ENCODE measurements at regions not wholly inside any gene's neighbourhood (a gene's known extent, or its start where the extent isn't known, plus 50 kb on each side); places are given as distances from the start of the nearest gene placed in this dataset.

DNA sequence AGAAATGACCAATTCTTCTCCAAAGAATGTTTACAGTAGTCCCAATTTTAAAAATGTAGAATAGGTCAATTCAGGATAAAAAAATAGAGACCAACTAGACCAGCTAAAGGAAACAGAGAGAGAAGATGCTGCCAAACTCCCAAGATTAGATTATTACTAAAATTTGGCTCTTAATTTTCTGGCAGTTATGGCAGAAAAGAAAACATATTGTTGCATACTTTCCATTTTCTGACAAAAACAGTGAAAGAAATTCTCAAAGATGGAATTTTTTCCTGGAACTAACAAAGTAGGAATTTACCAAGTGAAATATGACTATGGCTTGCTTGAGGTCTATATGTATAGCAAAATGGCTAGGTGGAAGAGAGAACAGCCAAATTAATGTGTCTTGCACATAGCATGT, 138.3 kb upstream of the STK17B start:
- no peaks in the 10 kb centered on the region for H3K9me3 ChIP-seq (ENCODE audit: low read depth, low read length)
- H3K4me3 ChIP-seq (ENCODE audit: low read length) = no peak overlapping the region
- H3K27me3 ChIP-seq (ENCODE audit: insufficient read depth, low read length) = no peaks in the 10 kb centered on the region
- no peaks in the 10 kb centered on the region for H3K4me1 ChIP-seq (ENCODE audit: insufficient read depth, low read length)

DNA sequence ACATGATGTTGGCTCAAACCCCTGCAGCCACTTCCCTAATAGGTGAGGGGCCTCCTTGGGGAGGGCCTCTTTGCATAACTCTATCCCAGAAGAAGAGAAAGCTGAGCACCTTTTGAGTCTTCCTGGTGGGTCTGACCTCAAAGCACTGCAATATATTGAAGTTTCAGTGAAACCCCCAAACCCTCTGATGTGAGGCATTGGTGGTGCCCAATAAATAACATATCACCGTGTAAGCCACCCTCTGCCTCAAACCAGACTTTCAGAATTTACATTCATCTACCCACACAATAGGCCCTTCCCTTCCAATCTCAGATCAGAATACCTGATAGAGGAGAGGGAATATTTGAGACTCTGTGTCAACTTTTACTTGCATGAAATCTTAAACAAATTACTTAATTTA, 142.8 kb upstream of the STK17B start:
- Histone ChIP-seq H3K4me3 (ENCODE audit: low read length) (no peak overlapping the region), H3K27me3 (ENCODE audit: insufficient read depth, low read length) (no peaks in the 10 kb centered on the region), H3K9me3 (ENCODE audit: low read depth, low read length) (no peaks in the 10 kb centered on the region), H3K4me1 (ENCODE audit: insufficient read depth, low read length) (no peaks in the 10 kb centered on the region)

DNA sequence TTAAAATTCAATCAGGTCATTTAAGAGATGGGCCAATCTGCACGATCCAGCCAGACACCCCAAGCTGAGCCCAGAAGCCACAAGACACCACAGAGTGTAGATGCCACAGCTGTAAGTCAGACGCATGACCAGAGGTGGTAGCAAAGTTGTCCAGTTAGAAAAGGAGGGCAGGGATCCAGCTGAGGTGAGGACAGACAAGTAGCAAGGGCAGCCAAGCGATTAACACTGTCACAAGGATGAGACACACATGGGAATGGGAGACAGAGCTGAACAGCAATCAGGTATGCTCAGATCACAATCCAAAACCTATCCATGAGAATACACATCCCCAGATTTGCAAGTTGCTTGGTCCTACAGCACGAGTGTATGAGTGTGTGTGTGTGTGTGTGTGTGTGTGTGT, 143.4 kb upstream of the STK17B start:
- no peak overlapping the region for H3K4me3 ChIP-seq (ENCODE audit: low read length)
- H3K27me3 ChIP-seq (ENCODE audit: insufficient read depth, low read length) = no peaks in the 10 kb centered on the region
- H3K4me1 ChIP-seq (ENCODE audit: insufficient read depth, low read length) = no peaks in the 10 kb centered on the region
- no peaks in the 10 kb centered on the region for H3K9me3 ChIP-seq (ENCODE audit: low read depth, low read length)

DNA sequence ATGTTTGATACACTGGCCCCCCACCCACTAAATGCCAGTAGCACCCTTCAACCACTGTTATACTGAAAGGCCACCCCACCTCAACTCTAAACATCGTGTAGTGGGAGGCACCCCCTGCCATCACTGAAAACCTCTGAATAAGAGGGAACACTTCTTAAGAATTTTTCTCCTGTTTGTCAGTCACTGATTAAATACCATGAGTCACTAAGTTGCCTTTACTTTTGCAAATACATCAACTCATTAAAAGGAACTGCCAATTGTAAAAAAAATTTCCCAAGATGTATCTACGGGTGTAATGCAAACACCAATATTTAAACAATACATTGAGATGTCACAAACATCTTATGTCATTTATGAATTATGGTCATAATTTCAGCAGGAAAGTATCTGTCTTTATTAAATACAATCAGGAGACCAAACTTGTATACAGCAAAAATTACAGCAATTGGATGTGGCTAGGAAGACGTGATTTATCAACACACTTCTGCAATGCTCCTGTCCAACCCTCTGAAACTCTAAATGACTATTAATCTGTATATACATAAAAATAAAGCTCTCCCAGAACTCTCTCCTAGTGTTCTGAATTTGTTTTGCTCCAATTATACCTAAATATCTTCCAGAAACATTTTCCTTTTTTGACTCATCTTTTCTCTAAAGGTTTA, 144.1 kb upstream of the STK17B start:
- no peaks in the 10 kb centered on the region for H3K4me1 ChIP-seq (ENCODE audit: insufficient read depth, low read length)
- H3K4me3 ChIP-seq (ENCODE audit: low read length) = no peak overlapping the region
- H3K27me3 ChIP-seq (ENCODE audit: insufficient read depth, low read length) = no peaks in the 10 kb centered on the region
- H3K9me3 ChIP-seq (ENCODE audit: low read depth, low read length) = no peaks in the 10 kb centered on the region

DNA sequence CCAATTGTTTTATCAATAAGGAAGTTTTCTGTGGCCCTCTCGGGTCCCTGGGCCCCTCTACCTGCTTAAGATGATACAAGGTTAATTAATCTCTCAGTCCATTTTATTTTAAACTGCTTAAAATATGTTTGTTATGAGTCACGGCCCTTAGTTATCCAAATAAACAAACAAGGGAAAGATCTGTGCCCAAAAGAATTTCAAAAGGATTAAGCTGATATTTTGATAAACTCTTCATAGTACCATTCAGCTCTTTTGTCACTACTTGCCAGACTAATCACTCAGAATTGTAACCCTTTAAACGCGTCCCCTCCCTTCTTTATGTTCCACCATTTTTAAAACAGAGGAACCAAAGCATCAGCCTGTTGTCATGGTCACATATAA, 144.7 kb upstream of the STK17B start:
- Histone ChIP-seq H3K27me3 (ENCODE audit: insufficient read depth, low read length) (no peaks in the 10 kb centered on the region), H3K4me3 (ENCODE audit: low read length) (no peak overlapping the region), H3K4me1 (ENCODE audit: insufficient read depth, low read length) (no peaks in the 10 kb centered on the region), H3K9me3 (ENCODE audit: low read depth, low read length) (no peaks in the 10 kb centered on the region)

DNA sequence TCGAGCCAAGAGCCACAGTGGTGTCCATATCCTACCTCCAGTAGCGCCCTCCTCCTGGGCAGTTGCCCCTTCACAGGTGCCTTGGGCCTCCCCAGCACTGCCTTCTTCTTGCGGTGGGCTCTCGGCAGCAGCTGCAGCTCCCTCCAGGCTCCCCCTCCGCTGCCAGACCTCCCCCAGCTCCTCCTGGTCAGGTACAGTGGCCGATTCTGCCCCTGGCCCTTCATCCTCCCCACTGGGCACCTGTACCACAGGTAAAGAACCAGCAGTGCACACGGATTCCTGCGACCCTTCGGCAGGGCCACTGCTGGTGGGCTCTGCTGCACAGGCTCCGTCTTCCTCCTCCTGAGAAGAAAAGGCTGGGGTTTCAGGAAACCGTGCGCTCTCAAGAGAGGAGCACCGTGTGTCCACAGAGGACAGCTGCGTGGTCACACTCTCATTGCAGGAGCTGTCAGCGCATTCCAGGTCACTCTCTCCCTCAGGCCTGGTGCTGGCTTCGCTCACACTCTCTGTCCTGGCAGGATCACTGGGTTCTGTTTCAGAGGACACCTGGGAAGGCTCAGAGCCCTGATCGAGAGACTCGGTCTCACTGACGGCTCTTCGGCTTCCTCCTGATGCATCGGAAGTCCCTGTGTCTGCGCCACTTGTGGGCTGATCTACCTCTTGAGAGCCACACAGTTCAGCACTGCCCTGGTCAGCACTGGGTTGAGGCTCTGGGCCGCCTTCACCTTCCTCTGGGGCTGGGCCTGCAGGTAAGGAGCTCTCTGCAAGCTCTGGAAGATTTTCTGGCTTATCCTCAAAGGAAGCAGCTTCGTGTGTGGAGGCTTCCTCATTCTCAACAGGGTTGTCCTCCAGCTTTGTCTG, 147.4 kb upstream of the STK17B start:
- Histone ChIP-seq H3K4me1 (ENCODE audit: insufficient read depth, low read length) (no peaks in the 10 kb centered on the region), H3K9me3 (ENCODE audit: low read depth, low read length) (no peaks in the 10 kb centered on the region), H3K27me3 (ENCODE audit: insufficient read depth, low read length) (no peaks in the 10 kb centered on the region), H3K4me3 (ENCODE audit: low read length) (no peak overlapping the region)

DNA sequence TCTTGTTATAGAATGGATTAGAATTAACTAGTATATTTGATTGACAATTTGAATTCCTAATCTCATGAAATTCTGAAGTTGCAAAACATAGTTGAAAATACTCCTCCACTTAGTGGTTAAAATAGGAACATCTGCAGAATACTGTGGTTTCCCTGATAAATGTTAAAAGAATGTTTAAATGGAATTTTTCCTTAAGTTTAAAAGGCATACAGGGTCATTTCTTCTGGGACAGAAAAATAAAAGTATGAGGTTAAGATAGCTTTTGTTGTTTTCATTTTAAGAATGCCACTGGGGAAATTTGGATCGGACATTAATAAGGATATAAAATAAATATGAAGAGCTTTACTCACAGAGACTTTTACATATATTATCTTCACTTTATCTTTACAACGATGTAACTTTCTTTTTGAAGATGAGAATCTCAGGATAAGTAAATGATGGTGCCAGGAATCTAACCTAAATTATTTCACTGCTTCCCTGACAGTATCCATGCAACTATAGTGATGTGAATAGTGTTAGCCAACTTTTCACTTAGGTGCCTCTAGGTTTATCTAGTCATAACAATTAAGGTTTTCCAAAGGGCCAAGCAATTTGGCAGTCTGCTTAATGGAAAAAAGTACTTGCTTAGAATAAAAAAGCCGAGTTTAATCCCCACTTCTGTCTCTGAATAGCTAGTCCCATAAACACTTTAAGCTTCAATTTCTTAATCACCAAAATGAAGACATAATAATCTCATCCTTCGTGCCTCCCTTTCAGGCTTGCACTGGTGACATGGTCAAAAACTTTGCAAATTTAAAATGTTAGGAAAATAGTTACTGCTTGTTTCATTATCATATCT, 151.8 kb upstream of the STK17B start:
- no peaks in the 10 kb centered on the region for H3K4me1 ChIP-seq (ENCODE audit: insufficient read depth, low read length)

DNA sequence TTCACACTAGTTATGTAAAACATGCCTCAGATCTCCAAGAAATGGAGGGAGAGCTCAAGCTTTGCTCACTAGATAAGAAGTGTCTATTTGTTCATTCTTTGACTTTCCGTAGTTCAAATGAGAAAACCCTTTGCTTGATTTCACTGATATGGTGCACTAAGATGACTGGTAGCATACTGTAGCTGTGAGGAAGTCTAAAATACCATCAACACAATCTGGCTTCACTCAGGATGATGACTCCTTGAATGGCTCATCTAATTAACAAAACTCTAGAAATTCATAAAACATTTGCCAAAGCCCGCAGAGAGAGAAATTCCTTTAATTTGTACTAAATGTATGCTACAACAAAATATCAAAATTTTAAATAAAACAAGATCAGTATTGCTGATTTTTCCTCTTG, 152.8 kb upstream of the STK17B start:
- no peak overlapping the region for H3K4me3 ChIP-seq (ENCODE audit: low read length)
- H3K27me3 ChIP-seq (ENCODE audit: insufficient read depth, low read length) = no peaks in the 10 kb centered on the region
- no peaks in the 10 kb centered on the region for H3K9me3 ChIP-seq (ENCODE audit: low read depth, low read length)
- no peaks in the 10 kb centered on the region for H3K4me1 ChIP-seq (ENCODE audit: insufficient read depth, low read length)

More for the DNA sequence above, 151.8 kb upstream of the STK17B start:
- no peaks in the 10 kb centered on the region for H3K27me3 ChIP-seq (ENCODE audit: insufficient read depth, low read length)
- H3K9me3 ChIP-seq (ENCODE audit: low read depth, low read length) = no peaks in the 10 kb centered on the region
- no peak overlapping the region for H3K4me3 ChIP-seq (ENCODE audit: low read length)

DNA sequence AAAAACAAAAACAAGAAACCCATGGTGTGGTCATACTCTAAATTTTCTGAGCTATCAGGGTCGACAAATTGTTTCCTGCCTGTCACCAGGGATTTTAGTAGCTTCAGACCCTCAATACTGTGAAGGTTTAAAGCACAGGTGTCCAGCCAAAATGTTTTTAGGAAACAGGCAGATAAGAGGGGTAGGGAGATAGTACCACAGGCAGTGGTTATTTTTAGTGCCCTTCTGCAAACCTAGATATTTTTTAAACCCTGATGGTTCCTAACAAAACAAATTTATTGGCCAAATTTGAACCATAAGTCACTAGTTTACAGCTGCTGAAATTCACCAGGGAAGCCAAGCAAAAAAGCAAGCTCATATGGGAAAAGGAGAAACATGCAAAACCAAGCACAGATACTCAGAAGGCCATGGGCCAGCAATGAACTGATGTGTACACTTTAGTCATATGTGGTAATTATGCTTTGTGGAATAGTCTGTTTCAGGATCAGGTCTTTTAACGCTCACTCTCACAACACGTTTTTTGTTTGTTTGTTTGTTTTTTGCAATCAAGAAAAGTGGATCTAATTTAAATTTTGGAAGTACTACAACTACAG, 156.8 kb upstream of the STK17B start:
- Histone ChIP-seq H3K9me3 (ENCODE audit: low read depth, low read length) (no peaks in the 10 kb centered on the region), H3K4me1 (ENCODE audit: insufficient read depth, low read length) (no peaks in the 10 kb centered on the region), H3K27me3 (ENCODE audit: insufficient read depth, low read length) (no peaks in the 10 kb centered on the region), H3K4me3 (ENCODE audit: low read length) (no peak overlapping the region)

DNA sequence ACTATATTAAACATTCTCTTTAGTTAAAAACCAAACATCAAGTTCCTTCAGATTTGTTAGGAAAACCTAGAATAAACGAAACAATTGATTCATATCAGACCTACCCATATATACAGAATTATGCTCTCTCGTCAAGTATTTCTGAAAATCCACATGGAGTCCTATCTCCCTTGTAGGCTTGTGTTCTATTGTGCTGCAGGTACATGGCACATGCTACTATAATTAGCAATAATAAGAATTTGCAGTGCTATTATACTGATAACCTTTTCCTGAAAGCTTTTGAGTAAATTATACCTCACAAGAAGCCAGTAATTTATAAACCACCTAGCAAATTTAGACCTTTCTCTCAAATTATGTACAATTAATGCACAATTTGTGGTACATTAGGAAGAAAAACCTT, 158.6 kb upstream of the STK17B start:
- H3K4me1 ChIP-seq (ENCODE audit: insufficient read depth, low read length) = no peaks in the 10 kb centered on the region
- H3K9me3 ChIP-seq (ENCODE audit: low read depth, low read length) = no peaks in the 10 kb centered on the region
- no peak overlapping the region for H3K4me3 ChIP-seq (ENCODE audit: low read length)
- no peaks in the 10 kb centered on the region for H3K27me3 ChIP-seq (ENCODE audit: insufficient read depth, low read length)

DNA sequence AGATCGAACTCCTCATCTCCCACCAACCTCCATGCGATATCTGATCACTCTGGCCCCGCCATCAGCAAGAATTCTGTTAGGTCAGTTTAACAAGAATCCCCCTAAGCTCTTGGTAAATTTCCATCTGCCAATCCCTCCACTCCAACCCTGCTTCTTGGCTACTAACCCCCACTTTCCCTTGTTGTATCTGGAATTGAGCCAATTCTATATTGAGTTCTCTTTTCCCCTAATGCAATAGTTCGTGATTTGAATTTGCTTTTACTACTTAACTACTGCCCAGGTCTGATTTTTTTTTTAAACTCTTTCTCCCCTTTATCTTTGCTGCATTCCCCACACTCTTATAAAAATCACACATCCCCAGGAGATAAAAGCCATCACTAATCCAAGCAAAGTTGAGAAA, 159.3 kb upstream of the STK17B start:
- Histone ChIP-seq H3K9me3 (ENCODE audit: low read depth, low read length) (no peaks in the 10 kb centered on the region), H3K4me3 (ENCODE audit: low read length) (no peak overlapping the region), H3K4me1 (ENCODE audit: insufficient read depth, low read length) (no peaks in the 10 kb centered on the region)

DNA sequence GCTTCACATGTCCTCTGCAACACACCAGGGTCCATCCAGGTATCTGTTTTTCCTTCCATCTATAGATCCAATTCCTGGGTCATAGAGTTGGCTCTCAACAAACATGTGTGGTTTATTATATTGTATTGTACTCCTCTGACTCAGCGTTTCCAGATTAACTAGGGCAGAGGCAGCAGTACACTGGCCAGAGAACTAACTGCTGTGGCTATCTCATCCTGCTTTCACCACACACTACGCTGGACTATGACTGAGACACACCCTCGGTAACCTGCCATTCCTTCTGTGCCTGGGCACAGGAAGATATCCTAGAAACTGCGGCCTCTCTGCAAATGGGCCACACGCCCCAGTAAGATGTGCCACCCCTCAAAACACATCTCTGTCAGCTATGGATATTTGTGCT, 159.8 kb upstream of the STK17B start:
- Histone ChIP-seq H3K9me3 (ENCODE audit: low read depth, low read length) (no peaks in the 10 kb centered on the region), H3K4me3 (ENCODE audit: low read length) (no peak overlapping the region)

More for the DNA sequence above, 159.3 kb upstream of the STK17B start:
- no peaks in the 10 kb centered on the region for H3K27me3 ChIP-seq (ENCODE audit: insufficient read depth, low read length)

DNA sequence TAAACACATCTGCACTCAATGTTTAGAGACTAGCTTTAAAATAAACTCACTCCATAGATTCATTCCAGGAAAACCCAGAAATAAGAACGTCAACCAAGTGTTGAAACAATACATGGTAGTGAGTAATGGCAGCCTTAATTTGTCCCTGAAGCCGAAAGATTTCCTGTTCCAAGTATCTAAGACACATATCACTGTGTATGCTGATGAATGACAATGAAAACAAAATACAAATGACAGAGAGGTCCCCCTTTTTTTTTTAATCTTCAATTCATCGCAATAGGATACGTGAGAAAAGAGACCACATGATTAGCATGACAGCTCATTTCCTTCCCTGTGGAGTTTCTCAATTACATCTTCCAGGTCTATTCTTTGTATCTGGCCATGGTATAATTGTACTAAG, 160.5 kb upstream of the STK17B start:
- Histone ChIP-seq H3K9me3 (ENCODE audit: low read depth, low read length) (no peaks in the 10 kb centered on the region), H3K4me1 (ENCODE audit: insufficient read depth, low read length) (no peaks in the 10 kb centered on the region), H3K27me3 (ENCODE audit: insufficient read depth, low read length) (no peaks in the 10 kb centered on the region), H3K4me3 (ENCODE audit: low read length) (no peak overlapping the region)

More for the DNA sequence above, 159.8 kb upstream of the STK17B start:
- no peaks in the 10 kb centered on the region for H3K27me3 ChIP-seq (ENCODE audit: insufficient read depth, low read length)
- no peaks in the 10 kb centered on the region for H3K4me1 ChIP-seq (ENCODE audit: insufficient read depth, low read length)

DNA sequence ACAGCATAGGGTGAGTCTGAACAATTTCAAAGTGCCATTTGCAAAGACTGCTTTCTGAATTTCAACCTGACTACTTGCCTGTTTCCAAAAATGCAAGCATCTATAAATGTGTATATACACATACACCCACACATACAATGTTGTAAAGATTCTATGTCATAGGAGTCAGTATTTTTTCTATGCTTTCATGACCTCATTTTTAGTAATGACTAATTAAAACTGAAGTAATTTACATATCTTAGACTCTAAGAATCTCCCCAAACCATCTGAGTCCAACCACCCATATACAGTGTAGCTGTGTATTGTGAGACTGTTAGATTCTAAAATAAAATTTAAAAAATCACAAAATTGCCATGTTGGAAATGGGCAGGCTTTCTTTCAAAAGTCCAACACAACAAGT, 162.0 kb upstream of the STK17B start:
- H3K4me1 ChIP-seq (ENCODE audit: insufficient read depth, low read length) = no peaks in the 10 kb centered on the region
- H3K4me3 ChIP-seq (ENCODE audit: low read length) = no peak overlapping the region
- H3K27me3 ChIP-seq (ENCODE audit: insufficient read depth, low read length) = no peaks in the 10 kb centered on the region
- no peaks in the 10 kb centered on the region for H3K9me3 ChIP-seq (ENCODE audit: low read depth, low read length)

DNA sequence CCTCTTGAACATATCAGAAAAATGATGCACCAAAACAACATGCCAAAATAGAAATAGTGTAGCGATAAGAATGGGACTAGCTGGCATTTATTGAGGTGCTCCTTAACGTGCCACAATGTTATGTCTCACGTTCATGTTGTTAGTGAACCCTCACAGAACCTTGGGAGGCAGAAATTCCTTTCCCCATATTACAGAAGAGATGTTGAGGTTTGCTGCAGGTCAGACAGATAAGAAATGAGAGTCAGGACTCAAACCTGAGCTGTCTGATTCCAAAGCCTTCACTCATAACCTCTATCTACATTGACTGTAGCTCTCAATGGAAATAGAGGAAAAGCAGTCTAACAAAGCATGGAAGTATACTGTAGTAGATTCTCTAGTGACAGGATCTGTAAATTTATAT, 163.3 kb upstream of the STK17B start:
- no peak overlapping the region for H3K4me3 ChIP-seq (ENCODE audit: low read length)
- no peaks in the 10 kb centered on the region for H3K4me1 ChIP-seq (ENCODE audit: insufficient read depth, low read length)
- H3K9me3 ChIP-seq (ENCODE audit: low read depth, low read length) = no peaks in the 10 kb centered on the region
- H3K27me3 ChIP-seq (ENCODE audit: insufficient read depth, low read length) = no peaks in the 10 kb centered on the region

All from mononuclear cell (primary cell).